ENCODE measurements at regions not wholly inside any gene's neighbourhood (a gene's known extent, or its start where the extent isn't known, plus 50 kb on each side); places are given as distances from the start of the nearest gene placed in this dataset.

DNA sequence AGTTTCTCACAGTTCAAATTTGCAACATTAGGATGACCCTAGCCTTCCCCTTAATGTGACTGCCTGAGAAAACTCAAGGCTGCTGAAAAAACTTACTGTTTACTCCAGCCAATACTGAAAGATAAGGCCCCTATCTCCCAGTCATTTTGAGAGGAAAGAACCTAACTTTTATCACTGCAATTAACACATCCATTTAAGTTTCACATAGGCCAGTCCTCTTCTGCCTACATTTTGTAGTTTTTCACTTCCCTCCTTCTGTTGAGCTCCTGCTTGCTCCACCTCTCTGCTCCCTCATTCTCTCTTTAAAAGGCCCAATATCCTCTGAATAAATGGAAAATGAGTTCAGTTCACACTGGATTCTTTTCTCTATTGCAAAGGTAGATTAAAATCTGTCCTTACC, 1996.2 kb upstream of the FLRT2 start:
- TF ChIP-seq, protein P1, sequence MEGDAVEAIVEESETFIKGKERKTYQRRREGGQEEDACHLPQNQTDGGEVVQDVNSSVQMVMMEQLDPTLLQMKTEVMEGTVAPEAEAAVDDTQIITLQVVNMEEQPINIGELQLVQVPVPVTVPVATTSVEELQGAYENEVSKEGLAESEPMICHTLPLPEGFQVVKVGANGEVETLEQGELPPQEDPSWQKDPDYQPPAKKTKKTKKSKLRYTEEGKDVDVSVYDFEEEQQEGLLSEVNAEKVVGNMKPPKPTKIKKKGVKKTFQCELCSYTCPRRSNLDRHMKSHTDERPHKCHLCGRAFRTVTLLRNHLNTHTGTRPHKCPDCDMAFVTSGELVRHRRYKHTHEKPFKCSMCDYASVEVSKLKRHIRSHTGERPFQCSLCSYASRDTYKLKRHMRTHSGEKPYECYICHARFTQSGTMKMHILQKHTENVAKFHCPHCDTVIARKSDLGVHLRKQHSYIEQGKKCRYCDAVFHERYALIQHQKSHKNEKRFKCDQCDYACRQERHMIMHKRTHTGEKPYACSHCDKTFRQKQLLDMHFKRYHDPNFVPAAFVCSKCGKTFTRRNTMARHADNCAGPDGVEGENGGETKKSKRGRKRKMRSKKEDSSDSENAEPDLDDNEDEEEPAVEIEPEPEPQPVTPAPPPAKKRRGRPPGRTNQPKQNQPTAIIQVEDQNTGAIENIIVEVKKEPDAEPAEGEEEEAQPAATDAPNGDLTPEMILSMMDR (IDR thresholded peaks at IDR 0.05), result no peak
- no peak for TF ChIP-seq POLR2AphosphoS5 (IDR thresholded peaks at IDR 0.05)
